Mucosa of rectum (tissue), 2 donors: ENCODE measurements at regions not wholly inside any gene's neighbourhood (a gene's known extent, or its start where the extent isn't known, plus 50 kb on each side); places are given as distances from the start of the nearest gene placed in this dataset.

Experiments used
- H3K27ac ChIP-seq, 2 donors: one replicate each; pipeline ENCODE4 v1.7.0; 2013; ENCODE audit warnings: inconsistent platforms in 2 of 2, low read depth in 2 of 2, low read length in 2 of 2
- H3K27me3 ChIP-seq, 2 donors: one replicate each; pipeline ENCODE4 v1.7.0; 2013; ENCODE audit warnings: low read length in 2 of 2; ENCODE audit not compliant: control insufficient read depth in 2 of 2, insufficient read depth in 2 of 2
- H3K36me3 ChIP-seq, 2 donors: one replicate each; pipeline ENCODE4 v1.7.0; 2013; ENCODE audit warnings: low read length in 2 of 2; ENCODE audit not compliant: control insufficient read depth in 2 of 2, insufficient read depth in 2 of 2
- H3K4me1 ChIP-seq, 2 donors: one replicate each; pipeline ENCODE4 v1.7.0; 2013; ENCODE audit warnings: low read length in 2 of 2, mild to moderate bottlenecking in 1 of 2; ENCODE audit not compliant: control insufficient read depth in 2 of 2, insufficient read depth in 2 of 2
- H3K4me3 ChIP-seq, 2 donors: one replicate each; pipeline ENCODE4 v1.7.0; 2013; ENCODE audit warnings: low read length in 2 of 2
- H3K9ac ChIP-seq, 2 donors: one replicate each; pipeline ENCODE4 v1.7.0; 2013; ENCODE audit warnings: low read length in 2 of 2, low read depth in 1 of 2, mild to moderate bottlenecking in 1 of 2
- H3K9me3 ChIP-seq, 2 donors: one replicate each; pipeline ENCODE4 v1.7.0; 2013; ENCODE audit warnings: low read length in 2 of 2; ENCODE audit not compliant: control insufficient read depth in 2 of 2
- donor health status: healthy.
- donor health status: Normal muscosa, but diverticular disease.

DNA sequence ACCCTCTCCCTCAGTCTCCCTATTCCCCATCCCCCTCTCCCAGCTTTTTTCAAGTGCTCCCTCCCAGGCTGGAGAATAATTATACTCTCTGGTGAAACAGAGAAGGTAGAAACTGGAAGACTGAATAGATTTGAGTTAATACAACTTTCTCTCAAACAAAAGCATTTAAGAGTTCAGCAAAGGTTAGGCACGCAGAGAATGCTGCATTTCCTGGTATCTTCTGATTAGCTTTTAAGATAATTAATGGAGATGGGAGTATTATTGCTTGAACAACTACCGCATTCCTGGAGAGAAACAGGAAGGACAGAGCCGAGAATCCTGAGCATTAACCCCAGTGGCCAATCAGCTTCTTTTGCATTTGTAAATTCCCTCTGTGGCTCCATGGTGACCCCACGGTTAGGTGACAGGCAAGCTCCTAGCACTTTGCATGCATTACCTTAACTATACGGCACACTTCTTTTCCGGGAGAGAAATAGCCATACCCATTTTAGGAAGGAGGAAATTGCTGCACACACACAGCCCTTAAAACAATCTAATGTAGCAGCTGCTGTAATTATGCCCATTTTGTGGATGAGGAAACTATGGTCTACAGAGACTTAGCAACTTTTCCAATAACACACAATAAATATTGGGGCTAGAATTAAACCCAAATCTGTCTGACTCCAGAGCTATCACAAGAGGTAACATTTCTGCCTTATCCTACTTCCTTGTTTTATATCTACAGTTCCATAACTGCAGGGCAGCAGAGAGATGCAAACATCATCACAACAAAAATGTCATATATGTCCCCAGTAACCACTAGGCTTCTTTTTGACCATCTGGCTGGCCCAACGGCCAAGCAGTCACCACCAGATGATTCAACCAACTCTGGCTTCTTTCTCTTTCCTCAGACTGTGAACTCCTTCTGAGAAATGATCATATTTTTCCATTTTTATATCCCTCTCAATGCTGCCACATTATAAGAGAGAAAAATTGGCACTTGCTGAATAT, 169.9 kb downstream of the CD24 start:
- Histone ChIP-seq H3K4me1 (peaks cover 2 to 7% of the 10 kb centered on the region in 2 donors), H3K9me3 (peaks cover 12 to 18% of the 10 kb centered on the region in 2 donors), H3K9ac (no peak overlapping the region), H3K36me3 (no peaks in the 10 kb centered on the region), H3K27ac (no peak overlapping the region), H3K27me3 (no peaks in the 10 kb centered on the region), H3K4me3 (no peak overlapping the region)

DNA sequence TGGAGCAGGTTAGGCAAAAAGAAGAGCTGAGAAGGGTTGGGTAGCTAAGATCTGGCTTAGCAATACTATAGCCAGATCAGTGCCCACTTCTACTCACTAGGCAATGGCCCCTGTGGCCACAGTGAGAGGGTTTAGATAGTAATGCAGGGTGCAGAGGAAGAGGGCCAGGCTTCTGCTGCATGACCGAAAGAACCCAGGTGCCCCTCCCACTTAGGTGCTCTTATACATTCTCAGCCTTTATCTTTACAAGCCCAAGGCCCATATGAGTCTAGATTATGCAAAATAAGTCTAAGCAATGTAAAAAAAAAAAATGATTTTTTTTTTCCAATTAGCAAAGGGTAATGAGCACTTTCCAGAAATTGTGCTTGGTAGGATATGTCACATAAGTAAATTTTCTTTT, 171.3 kb downstream of the CD24 start:
- no peaks in the 10 kb centered on the region for H3K36me3 ChIP-seq
- no peaks in the 10 kb centered on the region for H3K27me3 ChIP-seq
- no peak overlapping the region for H3K9ac ChIP-seq
- no peak overlapping the region for H3K4me3 ChIP-seq
- H3K9me3 ChIP-seq, result peaks cover 6 to 10% of the 10 kb centered on the region in 2 donors
- H3K4me1 ChIP-seq, result peaks cover 11 to 12% of the 10 kb centered on the region in 2 donors
- H3K27ac ChIP-seq, result no peak overlapping the region

- H3K4me1 ChIP-seq, result peaks cover 11 to 12% of the 10 kb centered on the region in 2 donors
- H3K27ac ChIP-seq, result no peak overlapping the region
- no peak overlapping the region for H3K9ac ChIP-seq
- no peaks in the 10 kb centered on the region for H3K27me3 ChIP-seq
- H3K36me3 ChIP-seq, result no peaks in the 10 kb centered on the region
- H3K9me3 ChIP-seq, result peaks cover 0 to 1% of the 10 kb centered on the region in 2 donors
- H3K4me3 ChIP-seq, result no peak overlapping the region
These were observed 172.4 kb downstream of the CD24 start for GRCh38 chr6:106802139-106802538.

- Histone ChIP-seq H3K9ac (no peak overlapping the region), H3K36me3 (no peaks in the 10 kb centered on the region), H3K4me3 (no peak overlapping the region), H3K4me1 (peaks cover 11 to 12% of the 10 kb centered on the region in 2 donors), H3K27me3 (no peaks in the 10 kb centered on the region), H3K27ac (no peak overlapping the region), H3K9me3 (no peaks in the 10 kb centered on the region)
These were observed 171.9 kb downstream of the QRSL1 start for GRCh38 chr6:106801256-106801655.

DNA sequence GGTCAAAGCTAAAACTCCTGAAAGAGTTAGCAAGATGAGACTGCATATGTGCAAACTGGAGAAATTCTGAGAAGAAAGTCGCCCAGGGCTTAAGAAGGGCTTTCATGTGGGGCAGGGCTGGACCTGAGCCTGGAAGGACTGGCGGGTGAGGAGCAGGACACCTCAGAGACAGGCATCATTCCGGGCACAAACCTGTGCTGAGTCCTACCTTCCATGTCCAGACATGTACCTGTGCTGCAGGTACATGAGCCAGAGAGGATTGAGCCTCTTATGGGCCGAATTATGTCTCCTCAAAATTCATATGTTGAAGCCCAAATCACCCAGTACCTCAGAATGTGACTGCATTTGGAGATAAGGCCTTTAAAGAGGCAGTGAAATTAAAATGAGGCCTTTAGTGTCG, 171.0 kb downstream of the QRSL1 start:
- no peak overlapping the region for H3K9ac ChIP-seq
- no peak overlapping the region for H3K27ac ChIP-seq
- no peaks in the 10 kb centered on the region for H3K9me3 ChIP-seq

DNA sequence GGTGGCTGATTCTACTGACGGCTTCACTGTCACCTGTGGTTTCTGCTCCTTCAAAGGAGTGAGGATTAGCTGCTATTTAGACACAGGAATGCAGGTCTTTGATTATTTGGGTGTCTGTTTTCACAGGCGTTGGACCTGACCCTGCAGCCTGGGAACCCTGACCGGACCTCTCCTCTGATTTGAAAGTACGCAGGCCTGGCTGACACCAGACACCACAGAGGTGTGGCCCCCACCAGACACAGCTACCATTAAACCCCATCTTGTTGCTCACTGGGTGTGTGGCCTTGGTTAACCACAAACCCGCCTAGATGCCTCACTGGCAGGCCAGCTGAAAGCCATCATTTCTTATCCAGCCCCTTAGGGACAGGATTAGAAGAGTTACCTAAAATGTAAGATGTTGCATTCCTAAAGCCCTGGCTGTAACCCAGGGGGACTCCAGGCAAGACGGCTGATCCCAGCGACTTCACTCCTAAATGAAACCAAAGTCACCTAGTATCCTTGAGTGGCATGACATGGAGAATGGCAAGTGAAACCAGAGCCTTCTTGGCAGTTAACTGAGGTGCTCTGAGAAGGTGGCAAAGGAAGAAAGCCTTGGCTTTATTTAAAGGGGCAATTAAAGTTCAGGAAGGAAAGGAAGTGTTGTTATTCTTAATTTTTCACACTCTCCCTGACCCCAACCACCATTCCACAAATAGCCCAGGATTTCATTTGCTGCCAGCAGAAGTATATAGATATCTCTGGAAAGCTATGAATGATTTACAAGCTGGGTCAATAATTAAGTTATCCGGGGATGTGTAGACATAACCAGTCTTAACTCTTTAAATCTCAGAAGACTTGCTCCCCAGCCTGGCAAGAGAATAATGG, 169.9 kb downstream of the QRSL1 start:
- Histone ChIP-seq H3K9me3 (no peaks in the 10 kb centered on the region), H3K27ac (peak overlapping the region in 1 of 2 donors; percentile 52), H3K4me1 (peaks cover 11 to 12% of the 10 kb centered on the region in 2 donors), H3K4me3 (no peak overlapping the region), H3K27me3 (no peaks in the 10 kb centered on the region), H3K36me3 (no peaks in the 10 kb centered on the region), H3K9ac (no peak overlapping the region)

More for the DNA sequence above, 171.0 kb downstream of the QRSL1 start:
- H3K4me1 ChIP-seq, result peaks cover 11 to 12% of the 10 kb centered on the region in 2 donors
- no peaks in the 10 kb centered on the region for H3K27me3 ChIP-seq
- H3K36me3 ChIP-seq, result no peaks in the 10 kb centered on the region
- no peak overlapping the region for H3K4me3 ChIP-seq

DNA sequence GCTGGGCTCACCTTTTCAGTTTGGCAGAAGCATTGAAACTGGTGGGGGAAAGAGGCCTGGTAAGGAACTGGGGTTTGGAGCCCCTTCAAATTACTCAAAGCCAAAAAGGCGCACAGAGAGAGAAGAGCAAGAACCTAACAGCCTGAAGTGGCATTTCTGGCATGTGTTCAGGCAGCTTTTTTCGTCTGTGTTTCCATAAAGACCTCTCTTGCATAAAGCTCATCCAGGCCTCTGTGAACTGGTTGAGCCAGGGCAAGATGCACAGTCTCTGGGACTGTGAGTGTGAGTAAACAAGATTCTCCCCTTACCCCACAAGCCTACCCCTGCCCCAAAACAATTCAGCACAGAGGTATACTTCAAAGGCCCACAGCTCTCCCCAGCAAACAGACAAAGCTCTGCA, 167.8 kb downstream of the QRSL1 start:
- H3K9ac ChIP-seq, result no peak overlapping the region
- no peaks in the 10 kb centered on the region for H3K36me3 ChIP-seq
- no peak overlapping the region for H3K27ac ChIP-seq
- H3K4me1 ChIP-seq, result peaks cover 8 to 11% of the 10 kb centered on the region in 2 donors
- no peaks in the 10 kb centered on the region for H3K9me3 ChIP-seq
- H3K4me3 ChIP-seq, result no peak overlapping the region
- no peaks in the 10 kb centered on the region for H3K27me3 ChIP-seq

DNA sequence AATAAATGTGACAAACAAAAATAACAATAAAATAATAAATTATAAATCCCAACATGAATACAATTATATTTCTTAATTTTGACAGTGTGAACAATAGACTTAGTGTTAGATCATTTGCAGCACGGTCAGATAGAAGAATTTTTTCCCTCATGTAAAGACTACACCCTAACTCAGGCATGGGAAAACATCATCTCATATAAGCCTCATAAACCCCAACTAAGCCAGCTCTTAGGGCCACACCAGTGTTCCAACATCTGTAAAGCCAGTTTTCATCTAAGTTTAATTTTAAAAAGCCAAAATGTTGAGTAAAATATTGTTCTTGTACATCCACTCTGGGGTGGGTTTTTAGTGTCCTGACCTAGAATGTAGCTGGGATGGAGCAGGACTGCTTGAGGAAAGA, 167.4 kb downstream of the QRSL1 start:
- Histone ChIP-seq H3K36me3 (no peaks in the 10 kb centered on the region), H3K9ac (no peak overlapping the region), H3K9me3 (no peaks in the 10 kb centered on the region), H3K27ac (no peak overlapping the region), H3K4me3 (no peak overlapping the region), H3K27me3 (no peaks in the 10 kb centered on the region), H3K4me1 (peaks cover 8 to 11% of the 10 kb centered on the region in 2 donors)

- Histone ChIP-seq H3K4me1 (peaks cover 2 to 4% of the 10 kb centered on the region in 2 donors), H3K27me3 (no peaks in the 10 kb centered on the region), H3K9me3 (no peaks in the 10 kb centered on the region), H3K9ac (no peak overlapping the region), H3K36me3 (no peaks in the 10 kb centered on the region), H3K27ac (no peak overlapping the region), H3K4me3 (no peak overlapping the region)
These were observed 164.8 kb downstream of the QRSL1 start for GRCh38 chr6:106794129-106794528.
